ENCODE measurements at regions not wholly inside any gene's neighbourhood (a gene's known extent, or its start where the extent isn't known, plus 50 kb on each side); places are given as distances from the start of the nearest gene placed in this dataset.
"Not testable (repeated sequence)": the region's sequence is repeated elsewhere in the genome, so short reads cannot be mapped to it uniquely, and the experiment has no call there.

GRCh38 chr11:122007601-122008071, 108.4 kb downstream of the BLID start:
- H3K9me3 ChIP-seq (ENCODE audit: low read depth, low read length): no peaks in the 10 kb centered on the region
- TF ChIP-seq FOXP2 (optimal IDR thresholded peaks at IDR 0.05; ENCODE audit: control extremely low read depth, extremely low read length, insufficient read depth) (no peak), POLR2AphosphoS5 (IDR thresholded peaks at IDR 0.05; ENCODE audit: borderline replicate concordance, low read depth, low read length) (no peak), EZH2 (IDR thresholded peaks at IDR 0.05) (no peak)
- H3K9ac ChIP-seq (ENCODE audit: insufficient read length): no peak overlapping the region
- H3K36me3 ChIP-seq (ENCODE audit: insufficient read depth, low read length): no peaks in the 10 kb centered on the region
- H3K27ac ChIP-seq: no peak overlapping the region
- H3K4me3 ChIP-seq: no peak overlapping the region
- DNase-seq (ENCODE audit: low read depth, low spot score): no peak

- Histone ChIP-seq H3K27ac (no peak overlapping the region), H3K9ac (ENCODE audit: insufficient read length) (no peak overlapping the region), H3K36me3 (ENCODE audit: insufficient read depth, low read length) (no peaks in the 10 kb centered on the region), H3K4me3 (no peak overlapping the region), H3K9me3 (ENCODE audit: low read depth, low read length) (no peaks in the 10 kb centered on the region)
- DNase-seq (ENCODE audit: low read depth, low spot score): no peak
- TF ChIP-seq EZH2 (IDR thresholded peaks at IDR 0.05) (no peak), FOXP2 (optimal IDR thresholded peaks at IDR 0.05; ENCODE audit: control extremely low read depth, extremely low read length, insufficient read depth) (no peak), POLR2AphosphoS5 (IDR thresholded peaks at IDR 0.05; ENCODE audit: borderline replicate concordance, low read depth, low read length) (no peak)
Observed at GRCh38 chr11:122004446-122004845, 111.6 kb downstream of the BLID start.

GRCh38 chr11:122002926-122003325, 113.1 kb downstream of the BLID start:
- TF ChIP-seq FOXP2 (optimal IDR thresholded peaks at IDR 0.05; ENCODE audit: control extremely low read depth, extremely low read length, insufficient read depth) (no peak), EZH2 (IDR thresholded peaks at IDR 0.05) (no peak), POLR2AphosphoS5 (IDR thresholded peaks at IDR 0.05; ENCODE audit: borderline replicate concordance, low read depth, low read length) (no peak)
- DNase-seq (ENCODE audit: low read depth, low spot score): no peak
- Histone ChIP-seq H3K9ac (ENCODE audit: insufficient read length) (no peak overlapping the region), H3K9me3 (ENCODE audit: low read depth, low read length) (no peaks in the 10 kb centered on the region), H3K36me3 (ENCODE audit: insufficient read depth, low read length) (no peaks in the 10 kb centered on the region), H3K4me3 (no peak overlapping the region), H3K27ac (no peak overlapping the region)

- Histone ChIP-seq H3K9ac (ENCODE audit: insufficient read length) (no peak overlapping the region), H3K9me3 (ENCODE audit: low read depth, low read length) (no peaks in the 10 kb centered on the region), H3K36me3 (ENCODE audit: insufficient read depth, low read length) (no peaks in the 10 kb centered on the region), H3K4me3 (no peak overlapping the region), H3K27ac (no peak overlapping the region)
- no peak for DNase-seq (ENCODE audit: low read depth, low spot score)
- TF ChIP-seq POLR2AphosphoS5 (IDR thresholded peaks at IDR 0.05; ENCODE audit: borderline replicate concordance, low read depth, low read length) (no peak), EZH2 (IDR thresholded peaks at IDR 0.05) (no peak), FOXP2 (optimal IDR thresholded peaks at IDR 0.05; ENCODE audit: control extremely low read depth, extremely low read length, insufficient read depth) (no peak)
Observed at GRCh38 chr11:122002047-122002446, 114.0 kb downstream of the BLID start.

GRCh38 chr11:121999651-122000050, 116.4 kb downstream of the BLID start:
- Histone ChIP-seq H3K9ac (ENCODE audit: insufficient read length) (no peak overlapping the region), H3K9me3 (ENCODE audit: low read depth, low read length) (no peaks in the 10 kb centered on the region), H3K36me3 (ENCODE audit: insufficient read depth, low read length) (no peaks in the 10 kb centered on the region), H3K27ac (no peak overlapping the region), H3K4me3 (no peak overlapping the region)
- DNase-seq (ENCODE audit: low read depth, low spot score): no peak
- TF ChIP-seq EZH2 (IDR thresholded peaks at IDR 0.05): no peak
- no peak for TF ChIP-seq FOXP2 (optimal IDR thresholded peaks at IDR 0.05; ENCODE audit: control extremely low read depth, extremely low read length, insufficient read depth)
- no peak for TF ChIP-seq POLR2AphosphoS5 (IDR thresholded peaks at IDR 0.05; ENCODE audit: borderline replicate concordance, low read depth, low read length)

GRCh38 chr11:121996574-121996973, 119.4 kb downstream of the BLID start:
- H3K27ac ChIP-seq: no peak overlapping the region
- TF ChIP-seq EZH2 (IDR thresholded peaks at IDR 0.05) (no peak), FOXP2 (optimal IDR thresholded peaks at IDR 0.05; ENCODE audit: control extremely low read depth, extremely low read length, insufficient read depth) (no peak)
- no peaks in the 10 kb centered on the region for H3K36me3 ChIP-seq (ENCODE audit: insufficient read depth, low read length)

GRCh38 chr11:121983901-121984300, 132.1 kb downstream of the BLID start:
- no peak overlapping the region for H3K9ac ChIP-seq (ENCODE audit: insufficient read length)
- DNase-seq (ENCODE audit: low read depth, low spot score): no peak

More at GRCh38 chr11:121996574-121996973, 119.4 kb downstream of the BLID start:
- Histone ChIP-seq H3K9me3 (ENCODE audit: low read depth, low read length) (no peaks in the 10 kb centered on the region), H3K9ac (ENCODE audit: insufficient read length) (no peak overlapping the region), H3K4me3 (no peak overlapping the region)
- DNase-seq (ENCODE audit: low read depth, low spot score): no peak

GRCh38 chr11:121977914-121978313, 138.1 kb downstream of the BLID start:
- not testable (repeated sequence) for H3K4me3 ChIP-seq; H3K9ac ChIP-seq (ENCODE audit: insufficient read length)

More at GRCh38 chr11:121983901-121984300, 132.1 kb downstream of the BLID start:
- H3K4me3 ChIP-seq: no peak overlapping the region
- no peak overlapping the region for H3K27ac ChIP-seq
- H3K9me3 ChIP-seq (ENCODE audit: low read depth, low read length): no peaks in the 10 kb centered on the region
- no peak for TF ChIP-seq EZH2 (IDR thresholded peaks at IDR 0.05)
- TF ChIP-seq FOXP2 (optimal IDR thresholded peaks at IDR 0.05; ENCODE audit: control extremely low read depth, extremely low read length, insufficient read depth): no peak
- TF ChIP-seq POLR2AphosphoS5 (IDR thresholded peaks at IDR 0.05; ENCODE audit: borderline replicate concordance, low read depth, low read length): no peak
- H3K36me3 ChIP-seq (ENCODE audit: insufficient read depth, low read length): no peaks in the 10 kb centered on the region

GRCh38 chr11:121968638-121969037, 147.4 kb downstream of the BLID start:
- H3K9ac ChIP-seq (ENCODE audit: insufficient read length): no peak overlapping the region
- no peak overlapping the region for H3K27ac ChIP-seq
- H3K36me3 ChIP-seq (ENCODE audit: insufficient read depth, low read length): no peaks in the 10 kb centered on the region
- TF ChIP-seq POLR2AphosphoS5 (IDR thresholded peaks at IDR 0.05; ENCODE audit: borderline replicate concordance, low read depth, low read length): no peak
- TF ChIP-seq FOXP2 (optimal IDR thresholded peaks at IDR 0.05; ENCODE audit: control extremely low read depth, extremely low read length, insufficient read depth): no peak
- TF ChIP-seq EZH2 (IDR thresholded peaks at IDR 0.05): no peak
- no peaks in the 10 kb centered on the region for H3K9me3 ChIP-seq (ENCODE audit: low read depth, low read length)
- DNase-seq (ENCODE audit: low read depth, low spot score): no peak
- no peak overlapping the region for H3K4me3 ChIP-seq

More at GRCh38 chr11:121977914-121978313, 138.1 kb downstream of the BLID start:
- not testable (repeated sequence) for H3K27ac ChIP-seq; H3K9me3 ChIP-seq (ENCODE audit: low read depth, low read length); H3K36me3 ChIP-seq (ENCODE audit: insufficient read depth, low read length); DNase-seq (ENCODE audit: low read depth, low spot score)

Measured in SK-N-MC (cell line).